Activated CD4-positive, alpha-beta T cell treated with anti-CD3 and anti-CD28 coated beads, Interleukin-2, Interleukin-6, amounts not matched to agents 100 ng/mL and 50 ng/mL, durations not matched to agents 16 hours and 8 hours (primary cell): ENCODE measurements at regions not wholly inside any gene's neighbourhood (a gene's known extent, or its start where the extent isn't known, plus 50 kb on each side); places are given as distances from the start of the nearest gene placed in this dataset.
A peak's percentile ranks its signal among the peaks of the same experiment; 100 is the strongest.

Source experiments
- DNase-seq: peaks from one replicate; pipeline ENCODE4 v3.0.0-alpha.2; 2020

- DNase-seq, result peak; percentile 11
These were observed 141.3 kb upstream of the VCX3B start for GRCh38 chrX:8323356-8323755.

- no peak for DNase-seq
These were observed 122.6 kb upstream of the VCX3B start for GRCh38 chrX:8341814-8342590.

GRCh38 chrX:8345473-8345872 lies 119.2 kb upstream of the VCX3B start:
- DNase-seq, result no peak

DNA sequence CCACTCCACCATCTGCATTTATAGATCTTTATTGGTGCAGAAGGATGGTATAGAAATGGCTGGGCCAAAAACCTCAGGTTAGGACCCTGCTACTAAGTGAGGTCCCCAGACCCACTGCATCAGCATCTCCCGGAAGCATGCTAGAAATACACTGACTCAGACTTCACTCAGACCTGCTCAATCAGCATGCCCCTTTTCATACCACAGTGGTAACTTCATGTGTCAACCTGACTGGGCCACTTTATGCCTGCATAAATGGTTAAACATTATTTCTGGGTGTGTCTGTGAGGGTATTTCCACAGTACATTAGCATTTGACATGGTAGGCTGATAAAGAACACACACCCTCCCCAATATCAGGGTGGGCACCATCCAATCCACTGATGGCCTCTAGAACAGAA lies 118.6 kb upstream of the VCX3B start:
- DNase-seq, result no peak

DNA sequence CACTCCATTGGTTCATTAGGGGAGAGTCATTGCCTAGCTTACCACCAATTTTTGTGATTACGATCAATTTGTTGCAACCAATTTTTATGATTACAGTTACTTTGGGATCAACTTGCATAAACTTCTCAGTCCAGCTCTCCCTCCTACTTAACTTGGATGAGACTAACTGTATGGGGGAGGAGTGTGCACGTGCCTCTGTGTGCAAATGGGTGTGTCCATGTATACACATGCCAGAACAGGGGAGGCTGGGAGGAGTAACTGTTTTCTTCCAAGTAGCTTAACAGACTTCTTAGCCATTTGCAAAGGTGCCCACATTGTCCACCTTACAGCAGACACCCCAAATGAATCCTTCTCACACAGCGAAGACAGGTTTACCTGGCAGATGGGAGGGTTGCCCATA lies 117.7 kb upstream of the VCX3B start:
- DNase-seq, result no peak

DNA sequence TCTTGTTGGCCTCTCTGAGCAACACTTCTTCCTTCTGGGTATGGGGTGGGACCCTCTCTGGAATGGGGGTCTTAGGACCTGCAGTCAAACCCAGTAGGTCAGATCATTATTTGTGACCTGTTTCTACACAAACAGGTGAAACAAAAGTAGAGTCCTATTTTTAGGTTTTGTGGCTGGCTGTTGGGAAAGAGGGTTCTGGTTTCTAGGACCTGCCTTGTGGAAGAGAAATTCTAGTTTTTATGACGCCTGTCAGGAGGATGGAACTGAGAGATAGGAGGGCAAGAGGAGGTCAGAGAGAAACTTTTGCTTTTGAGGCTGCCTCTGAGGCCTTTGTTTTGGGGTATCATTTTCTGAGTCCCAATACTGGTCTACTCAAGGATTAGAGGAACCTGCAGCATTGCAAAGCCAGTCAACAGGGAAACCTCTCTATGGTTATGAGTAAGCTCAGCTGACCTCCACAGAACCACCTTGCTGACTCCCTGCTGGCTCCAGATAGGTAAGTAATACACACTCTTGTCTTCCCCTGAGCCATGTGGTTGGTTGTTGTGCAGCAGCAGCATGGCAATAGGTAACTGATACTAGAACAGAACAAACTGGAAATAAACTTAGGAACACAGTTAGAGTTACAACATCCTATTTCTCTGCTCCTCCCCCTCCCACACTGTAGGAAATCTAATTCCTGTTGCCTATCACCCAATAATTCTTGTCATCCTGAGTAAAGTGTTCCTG lies 114.7 kb upstream of the VCX3B start:
- DNase-seq, result no peak

GRCh38 chrX:8358302-8358701 lies 106.3 kb upstream of the VCX3B start:
- no peak for DNase-seq

- DNase-seq, result peak; percentile 2
These were observed 100.1 kb upstream of the VCX3B start for GRCh38 chrX:8364369-8365141.

GRCh38 chrX:8366481-8366880 lies 98.1 kb upstream of the VCX3B start:
- no peak for DNase-seq

DNA sequence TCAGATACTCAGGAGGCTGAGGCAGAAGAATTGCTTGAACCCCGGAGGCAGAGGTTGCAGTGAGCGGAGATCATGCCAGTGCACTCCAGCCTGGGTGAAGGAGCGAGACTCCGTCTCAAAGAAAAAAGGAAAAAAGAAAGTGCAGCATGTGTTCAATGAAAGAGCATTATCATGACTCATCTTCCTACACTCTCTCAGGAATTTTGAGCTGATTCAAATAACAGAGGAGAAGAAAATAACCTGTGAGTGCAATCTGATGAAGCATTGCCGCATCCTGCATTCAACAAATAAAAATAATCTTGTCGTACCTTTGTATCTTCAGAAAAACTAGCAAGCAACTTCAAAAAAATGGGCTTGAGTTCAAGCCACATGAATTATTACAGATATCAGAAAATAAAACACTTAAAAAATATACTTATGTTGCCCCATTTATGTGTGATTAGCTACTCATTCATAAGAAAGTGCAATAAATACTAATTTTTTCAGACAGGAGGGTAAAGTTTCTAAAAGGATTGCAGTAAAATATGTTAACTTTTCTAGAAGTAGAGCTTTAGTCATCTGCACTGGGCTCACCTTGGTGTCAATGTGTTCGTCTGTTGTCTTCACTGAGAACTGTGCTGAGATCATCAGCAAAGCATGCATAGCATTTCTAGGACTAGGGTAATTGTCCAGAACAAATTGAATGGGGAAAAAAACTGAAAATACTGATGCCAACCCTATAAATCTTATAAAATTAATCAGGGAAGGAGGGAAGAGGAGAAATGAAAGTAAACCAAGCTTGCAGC lies 90.4 kb upstream of the VCX3B start:
- DNase-seq, result no peak

DNA sequence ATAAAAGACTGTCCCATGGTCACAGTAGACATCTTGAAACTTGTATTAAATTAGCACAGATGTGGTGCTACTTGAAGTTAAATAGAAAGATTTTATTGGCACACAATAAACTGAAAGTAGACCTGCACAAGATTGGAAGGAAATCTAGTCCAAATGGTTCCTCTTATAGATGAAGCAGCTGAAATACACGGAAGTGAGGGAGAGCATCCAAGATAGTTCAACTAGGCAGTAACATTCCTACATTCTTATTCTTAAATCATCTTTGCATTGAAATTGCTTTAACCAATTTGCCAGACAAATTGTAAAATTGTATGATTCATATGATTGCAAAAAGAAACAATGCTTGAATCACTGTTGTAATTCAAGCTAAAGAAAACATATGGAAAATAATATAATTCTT lies 87.6 kb upstream of the VCX3B start:
- no peak for DNase-seq

DNA sequence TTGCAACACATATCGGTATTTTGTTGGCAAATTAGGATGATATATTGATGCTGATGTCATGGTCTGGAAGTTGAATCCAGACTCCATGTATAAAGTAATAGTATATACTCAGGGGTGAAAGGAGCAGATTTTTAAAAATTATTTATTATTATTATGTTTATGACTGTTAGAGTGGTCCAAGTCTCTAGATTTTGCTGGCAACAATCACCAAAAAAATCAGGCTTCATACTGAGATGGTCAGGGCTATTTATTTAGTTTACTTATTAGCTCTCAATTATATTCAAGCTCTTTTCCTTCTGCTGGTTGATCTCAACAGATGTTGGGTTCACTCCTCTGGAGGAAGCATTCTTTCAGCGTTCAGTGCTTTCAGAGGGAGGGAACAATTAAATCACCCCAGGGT lies 73.9 kb upstream of the VCX3B start:
- no peak for DNase-seq

GRCh38 chrX:8403988-8404387 lies 60.6 kb upstream of the VCX3B start:
- no peak for DNase-seq

- no peak for DNase-seq
These were observed 60.2 kb upstream of the VCX3B start for GRCh38 chrX:8404471-8404870.

DNA sequence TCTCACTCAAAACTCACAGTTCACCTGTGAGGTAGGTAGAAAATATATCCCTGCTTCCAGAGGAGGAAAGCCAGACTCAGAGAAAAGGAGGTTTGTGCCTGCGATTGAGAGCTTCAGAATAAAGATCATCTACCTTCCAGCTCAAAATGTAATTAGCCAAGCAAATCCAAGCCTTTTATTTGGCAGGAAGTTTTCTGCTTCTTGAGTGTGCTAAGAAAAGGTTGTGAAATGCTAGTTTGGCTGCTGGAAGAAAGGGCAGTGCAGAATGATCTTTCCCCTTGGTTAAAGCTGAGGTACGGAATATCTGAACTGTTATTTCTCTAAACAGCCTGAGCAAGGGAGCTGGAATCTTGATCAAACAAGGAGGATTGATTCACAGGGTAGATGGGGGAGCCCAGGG lies 59.7 kb upstream of the VCX3B start:
- DNase-seq, result no peak

DNA sequence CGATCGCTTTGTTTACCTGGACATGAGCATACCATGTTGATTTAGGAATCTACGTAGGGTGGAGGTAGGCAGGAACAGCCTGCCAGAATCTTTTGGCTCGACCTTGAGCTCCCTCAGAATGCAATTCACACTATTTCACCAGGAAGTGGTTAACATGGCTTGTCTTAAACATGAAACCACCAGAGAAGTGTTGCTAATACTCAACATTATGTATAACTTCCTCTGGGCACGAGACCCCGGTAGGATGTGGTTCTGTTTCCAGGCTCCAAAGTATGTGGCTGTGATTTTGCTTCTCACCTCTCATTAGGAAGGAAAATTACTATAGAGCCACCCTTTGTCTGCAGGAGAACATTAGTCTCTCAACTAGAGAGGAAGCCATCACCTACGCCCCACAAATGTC lies 59.0 kb upstream of the VCX3B start:
- DNase-seq, result no peak

- no peak for DNase-seq
These were observed 51.4 kb upstream of the VCX3B start for GRCh38 chrX:8413279-8413678.
